ENCODE measurements at regions not wholly inside any gene's neighbourhood (a gene's known extent, or its start where the extent isn't known, plus 50 kb on each side); places are given as distances from the start of the nearest gene placed in this dataset.

- no peaks in the 10 kb centered on the region for H3K36me3 ChIP-seq (replicated peaks in 1 of 2; ENCODE audit: control insufficient read depth in 1 of 2, insufficient read depth in 2 of 2, low read length in 1 of 2)
- no peaks in the 10 kb centered on the region for H3K4me1 ChIP-seq (ENCODE audit: control insufficient read depth in 1 of 2, insufficient read depth in 2 of 2, low read depth in 1 of 2, low read length in 1 of 2)
- no peak overlapping the region for H3K27ac ChIP-seq (ENCODE audit: low read depth in 2 of 2, low read length in 1 of 2)
- 0% methylated on average over 1 of the region's 1 CpG for WGBS (ENCODE audit: low lambda C conversion rate)
- no peak overlapping the region for H2AFZ ChIP-seq (ENCODE audit: low read depth)
- H3K27me3 ChIP-seq (ENCODE audit: insufficient read depth): no peaks in the 10 kb centered on the region; the same call in 1 of the 2 replicates
- ChIA-PET CTCF (no interaction called here), POLR2A (no interaction called here)
- no peak for TF ChIP-seq PBX3 (IDR thresholded peaks at IDR 0.05)
- TF ChIP-seq TAF1 (IDR thresholded peaks at IDR 0.05; ENCODE audit: borderline replicate concordance, low read depth, low read length): no peak
- no peak for TF ChIP-seq USF1 (IDR thresholded peaks at IDR 0.05; ENCODE audit: borderline replicate concordance, low read depth)
- no peak for DNase-seq
- no peaks in the 10 kb centered on the region for H4K20me1 ChIP-seq (ENCODE audit: insufficient read depth)
- H3K9me3 ChIP-seq: no peaks in the 10 kb centered on the region
- no peaks in the 10 kb centered on the region for H3K9me2 ChIP-seq
- H3F3A ChIP-seq (replicated peaks; ENCODE audit: insufficient read depth): no peaks in the 10 kb centered on the region
- H3K79me2 ChIP-seq (ENCODE audit: insufficient read depth): no peaks in the 10 kb centered on the region
- H3K4me2 ChIP-seq: no peak overlapping the region
- H3K4me3 ChIP-seq (ENCODE audit: low read depth in 2 of 2, low read length in 1 of 2): no peak overlapping the region
- no peak overlapping the region for H3K9ac ChIP-seq
Measured at GRCh38 chr2:156181208-156181607, 151.3 kb downstream of the NR4A2 start.

GRCh38 chr2:156177654-156178053 is 154.9 kb downstream of the NR4A2 start:
- Histone ChIP-seq H3K4me3 (ENCODE audit: low read depth in 2 of 2, low read length in 1 of 2) (no peak overlapping the region), H3K79me2 (ENCODE audit: insufficient read depth) (no peaks in the 10 kb centered on the region), H3K9me3 (no peaks in the 10 kb centered on the region), H3K36me3 (replicated peaks in 1 of 2; ENCODE audit: control insufficient read depth in 1 of 2, insufficient read depth in 2 of 2, low read length in 1 of 2) (no peaks in the 10 kb centered on the region), H3K27ac (ENCODE audit: low read depth in 2 of 2, low read length in 1 of 2) (no peak overlapping the region), H3K9ac (no peak overlapping the region), H3K4me1 (ENCODE audit: control insufficient read depth in 1 of 2, insufficient read depth in 2 of 2, low read depth in 1 of 2, low read length in 1 of 2) (no peaks in the 10 kb centered on the region), H2AFZ (ENCODE audit: low read depth) (no peak overlapping the region), H4K20me1 (ENCODE audit: insufficient read depth) (no peaks in the 10 kb centered on the region), H3F3A (replicated peaks; ENCODE audit: insufficient read depth) (no peaks in the 10 kb centered on the region), H3K4me2 (no peak overlapping the region), H3K9me2 (no peaks in the 10 kb centered on the region), H3K27me3 (ENCODE audit: insufficient read depth) (no peaks in the 10 kb centered on the region; the same call in 1 of the 2 replicates)
- CTCF ChIA-PET: no interaction called here
- TF ChIP-seq GABPA (IDR thresholded peaks at IDR 0.05; ENCODE audit: low read depth) (no peak), TEAD4 (IDR thresholded peaks at IDR 0.05; ENCODE audit: borderline replicate concordance, insufficient read depth) (no peak), RXRA (IDR thresholded peaks at IDR 0.05; ENCODE audit: borderline replicate concordance, low read depth) (no peak), USF1 (IDR thresholded peaks at IDR 0.05; ENCODE audit: borderline replicate concordance, low read depth) (no peak), TCF12 (IDR thresholded peaks at IDR 0.05) (no peak), TAF1 (IDR thresholded peaks at IDR 0.05; ENCODE audit: borderline replicate concordance, low read depth, low read length) (no peak), YY1 (IDR thresholded peaks at IDR 0.05; ENCODE audit: low read depth) (no peak)
- POLR2A ChIA-PET: no interaction called here
- 20% methylated on average over 3 of the region's 3 CpGs for WGBS (ENCODE audit: low lambda C conversion rate)
- DNase-seq: no peak

- H3K9ac ChIP-seq: no peak overlapping the region
- no peak for DNase-seq
- H3K9me3 ChIP-seq: no peaks in the 10 kb centered on the region
- no peak overlapping the region for H3K27ac ChIP-seq (ENCODE audit: low read depth in 2 of 2, low read length in 1 of 2)
- no peaks in the 10 kb centered on the region for H3F3A ChIP-seq (replicated peaks; ENCODE audit: insufficient read depth)
- H3K27me3 ChIP-seq (ENCODE audit: insufficient read depth): no peaks in the 10 kb centered on the region; the same call in 1 of the 2 replicates
- no peaks in the 10 kb centered on the region for H3K9me2 ChIP-seq
- CTCF ChIA-PET: interaction anchor here (1.2 kb wide), 1 partner anchor 414 kb away, joined by 3 read pairs; no protein-coding TSS in a partner anchor
- H3K4me1 ChIP-seq (ENCODE audit: control insufficient read depth in 1 of 2, insufficient read depth in 2 of 2, low read depth in 1 of 2, low read length in 1 of 2): no peaks in the 10 kb centered on the region
- H3K36me3 ChIP-seq (replicated peaks in 1 of 2; ENCODE audit: control insufficient read depth in 1 of 2, insufficient read depth in 2 of 2, low read length in 1 of 2): no peaks in the 10 kb centered on the region
- no peak overlapping the region for H3K4me3 ChIP-seq (ENCODE audit: low read depth in 2 of 2, low read length in 1 of 2)
- H3K79me2 ChIP-seq (ENCODE audit: insufficient read depth): no peaks in the 10 kb centered on the region
- POLR2A ChIA-PET: no interaction called here
- H2AFZ ChIP-seq (ENCODE audit: low read depth): no peak overlapping the region
- 0% methylated on average over 2 of the region's 2 CpGs for WGBS (ENCODE audit: low lambda C conversion rate)
- no peak overlapping the region for H3K4me2 ChIP-seq
- H4K20me1 ChIP-seq (ENCODE audit: insufficient read depth): no peaks in the 10 kb centered on the region
- TF ChIP-seq RCOR1 (IDR thresholded peaks at IDR 0.05; ENCODE audit: low read length) (no peak), CTCF (IDR thresholded peaks at IDR 0.05) (no peak), SIN3A (IDR thresholded peaks at IDR 0.05; ENCODE audit: borderline replicate concordance, low read depth, low read length) (no peak), TCF12 (IDR thresholded peaks at IDR 0.05) (no peak), MEF2A (IDR thresholded peaks at IDR 0.05; ENCODE audit: borderline replicate concordance, low read depth) (no peak), MAX (IDR thresholded peaks at IDR 0.05; ENCODE audit: low read depth) (no peak), RFX5 (IDR thresholded peaks at IDR 0.05; ENCODE audit: low read length) (no peak), FOSL2 (IDR thresholded peaks at IDR 0.05; ENCODE audit: borderline replicate concordance, low read depth) (no peak), RXRA (IDR thresholded peaks at IDR 0.05; ENCODE audit: borderline replicate concordance, low read depth) (no peak), FOXJ3 (CRISPR knock-in tag; IDR thresholded peaks at IDR 0.05) (no peak), GATA2 (CRISPR knock-in tag; IDR thresholded peaks at IDR 0.05) (no peak)
Measured at GRCh38 chr2:156175946-156176345, 156.6 kb downstream of the NR4A2 start.
